H9 (cell line): ENCODE measurements at regions not wholly inside any gene's neighbourhood (a gene's known extent, or its start where the extent isn't known, plus 50 kb on each side); places are given as distances from the start of the nearest gene placed in this dataset.

Experiments used
- DNase-seq: peaks from one replicate; pipeline ENCODE4 v3.0.0-alpha.2; 2017
- H2AFZ ChIP-seq: one replicate; pipeline ENCODE4 v1.6.1; 2013; ENCODE audit warnings: mild to moderate bottlenecking, low read length, control low read depth, moderate library complexity
- H2AK5ac ChIP-seq: 2 replicates; pipeline ENCODE4 v1.6.1; 2013; ENCODE audit warnings: low read length, control low read depth, mixed read lengths; ENCODE audit not compliant: insufficient read length
- H2BK120ac ChIP-seq: one replicate; pipeline ENCODE4 v1.6.1; 2013; ENCODE audit warnings: low read depth, mild to moderate bottlenecking, low read length, control low read depth, inconsistent platforms; ENCODE audit not compliant: poor library complexity, severe bottlenecking
- H2BK12ac ChIP-seq: 2 replicates; pipeline ENCODE4 v1.6.1; 2013; ENCODE audit warnings: low read length, control low read depth, mixed read lengths, low read depth; ENCODE audit not compliant: insufficient read length
- H2BK15ac ChIP-seq: 2 replicates; pipeline ENCODE4 v1.6.1; 2013; ENCODE audit warnings: low read depth, low read length, control low read depth
- H2BK20ac ChIP-seq: one replicate; pipeline ENCODE4 v1.6.1; 2013; ENCODE audit warnings: low read depth, mild to moderate bottlenecking, low read length, control low read depth, inconsistent platforms; ENCODE audit not compliant: poor library complexity, severe bottlenecking
- H2BK5ac ChIP-seq: 2 replicates; pipeline ENCODE4 v1.6.1; 2013; ENCODE audit warnings: low read length, control low read depth, mixed read lengths; ENCODE audit not compliant: insufficient read length
- H3K14ac ChIP-seq: 2 replicates; pipeline ENCODE4 v1.6.1; 2013; ENCODE audit warnings: low read length, control low read depth; ENCODE audit not compliant: insufficient read depth
- H3K18ac ChIP-seq: 2 replicates; pipeline ENCODE4 v1.6.1; 2013; ENCODE audit warnings: low read depth, mild to moderate bottlenecking, mixed read lengths, low read length, control low read depth; ENCODE audit not compliant: insufficient read length
- H3K23ac ChIP-seq: 2 replicates; pipeline ENCODE4 v1.6.1; 2013; ENCODE audit warnings: low read length, control low read depth, mixed read lengths, low read depth; ENCODE audit not compliant: insufficient read length
- H3K23me2 ChIP-seq: 2 replicates; pipeline ENCODE4 v1.6.1; 2013; ENCODE audit warnings: low read depth, mild to moderate bottlenecking, mixed read lengths, low read length, control low read depth; ENCODE audit not compliant: insufficient read length, poor library complexity, severe bottlenecking
- H3K27ac ChIP-seq: 2 replicates; pipeline ENCODE4 v1.5.1; 2013; ENCODE audit warnings: low read length, control low read depth, mixed read lengths, low read depth; ENCODE audit not compliant: insufficient read length
- H3K27me3 ChIP-seq: 2 replicates; pipeline ENCODE4 v1.6.1; 2013; ENCODE audit warnings: low read length, control low read depth, inconsistent platforms; ENCODE audit not compliant: insufficient read depth
- H3K4ac ChIP-seq: 2 replicates; pipeline ENCODE4 v1.6.1; 2013; ENCODE audit warnings: low read depth, mild to moderate bottlenecking, control low read depth, inconsistent platforms, low read length, moderate library complexity
- H3K4me1 ChIP-seq: 2 replicates; pipeline ENCODE4 v1.6.1; 2013; ENCODE audit warnings: low read length, control low read depth, inconsistent platforms; ENCODE audit not compliant: insufficient read depth
- H3K4me2 ChIP-seq: 2 replicates; pipeline ENCODE4 v1.6.1; 2013; ENCODE audit warnings: low read length, control low read depth, mixed read lengths; ENCODE audit not compliant: insufficient read length, insufficient read depth
- H3K56ac ChIP-seq: 2 replicates; pipeline ENCODE4 v1.6.1; 2013; ENCODE audit warnings: low read depth, mild to moderate bottlenecking, mixed read lengths, low read length, control low read depth; ENCODE audit not compliant: insufficient read length
- H3K79me1 ChIP-seq: 2 replicates; pipeline ENCODE4 v1.6.1; 2013; ENCODE audit warnings: low read depth, mild to moderate bottlenecking, moderate library complexity, low read length, control low read depth, inconsistent platforms; ENCODE audit not compliant: insufficient read depth, poor library complexity, severe bottlenecking
- H3K79me2 ChIP-seq: 2 replicates; pipeline ENCODE4 v1.6.1; 2013; ENCODE audit warnings: low read length, control low read depth, inconsistent platforms; ENCODE audit not compliant: insufficient read depth
- H3K9ac ChIP-seq: 2 replicates; pipeline ENCODE4 v1.6.1; 2013; ENCODE audit warnings: low read length, control low read depth, mixed read lengths; ENCODE audit not compliant: insufficient read length; ENCODE audit errors: extremely low read depth
- H3K9me3 ChIP-seq: one replicate; pipeline ENCODE4 v1.6.1; 2013; ENCODE audit warnings: low read depth, low read length, inconsistent platforms; ENCODE audit not compliant: control insufficient read depth
- H3T11ph ChIP-seq: one replicate; pipeline ENCODE4 v1.6.1; 2013; ENCODE audit warnings: mild to moderate bottlenecking, low read length, control low read depth, inconsistent platforms
- H4K20me1 ChIP-seq: one replicate; pipeline ENCODE4 v1.6.1; 2013; ENCODE audit not compliant: control insufficient read depth, insufficient read length, insufficient read depth
- H4K5ac ChIP-seq: 2 replicates; pipeline ENCODE4 v1.6.1; 2013; ENCODE audit warnings: low read depth, mild to moderate bottlenecking, mixed read lengths, low read length, control low read depth; ENCODE audit not compliant: insufficient read length
- H4K8ac ChIP-seq: replicated peaks from 2 replicates; pipeline ENCODE4 v1.6.1; 2013; ENCODE audit warnings: low read length, control low read depth, mixed read lengths, low read depth; ENCODE audit not compliant: insufficient read length
- H4K91ac ChIP-seq: 2 replicates; pipeline ENCODE4 v1.6.1; 2013; ENCODE audit warnings: low read depth, mild to moderate bottlenecking, moderate library complexity, mixed read lengths, low read length, control low read depth; ENCODE audit not compliant: insufficient read length
- H3K27ac Mint-ChIP-seq, 3 experiments: 2 replicates in 2 of 3; 3 replicates in 1 of 3; pipeline ENCODE4 v1.8.0; 2020 to 2021; ENCODE audit warnings: mixed read lengths in 3 of 3, mild to moderate bottlenecking in 1 of 3, moderate library complexity in 1 of 3
- H3K27me3 Mint-ChIP-seq: 2 replicates; pipeline ENCODE4 v1.8.0; 2021; ENCODE audit warnings: low read depth, mild to moderate bottlenecking, moderate library complexity, mixed read lengths
- H3K36me3 Mint-ChIP-seq, 3 experiments: 2 replicates in 2 of 3; 3 replicates in 1 of 3; pipeline ENCODE4 v1.8.0; 2020 to 2021; ENCODE audit warnings: low read depth in 3 of 3, mixed read lengths in 3 of 3; ENCODE audit not compliant: insufficient read depth in 1 of 3
- H3K4me1 Mint-ChIP-seq, 2 experiments: 2 replicates each; pipeline ENCODE4 v1.8.0; 2020; ENCODE audit warnings: mixed read lengths in 2 of 2
- H3K4me3 Mint-ChIP-seq, 2 experiments: 2 replicates in 1 of 2; 3 replicates in 1 of 2; pipeline ENCODE4 v1.8.0; 2020 to 2021; ENCODE audit warnings: mild to moderate bottlenecking in 2 of 2, mixed read lengths in 2 of 2, moderate library complexity in 1 of 2
- H3K9me3 Mint-ChIP-seq, 2 experiments: 2 replicates in 1 of 2; 3 replicates in 1 of 2; pipeline ENCODE4 v1.8.0; 2020; ENCODE audit warnings: mild to moderate bottlenecking in 2 of 2, mixed read lengths in 2 of 2, moderate library complexity in 1 of 2
- WGBS: extraction: QIAGEN DNeasy Blood & Tissue Kit; methylation state at CpG from one replicate; pipeline ENCODE4 v1.1.7; 2013; ENCODE audit warnings: missing lambda C conversion rate, low lambda C conversion rate, mixed read lengths; ENCODE audit not compliant: insufficient read length; ENCODE audit errors: extremely low coverage; 5-methylcytosine and 5-hydroxymethylcytosine counted together
- TF ChIP-seq, protein P1 (sequence below): fragments of 200-600 bp; sonication (generic); conservative IDR thresholded peaks from 3 replicates; pipeline ENCODE4 v1.8.0; 2021; ENCODE audit warnings: antibody characterized with exemption, mild to moderate bottlenecking

GRCh38 chr2:215782965-215783364 is 230.4 kb downstream of the MREG start:
- no peak overlapping the region for H2BK120ac ChIP-seq
- H4K5ac ChIP-seq, result no peak overlapping the region
- no CpG with 5 or more reads among the region's 2 CpGs for WGBS
- H3K9me3 ChIP-seq, result no peaks in the 10 kb centered on the region
- no peaks in the 10 kb centered on the region for H3K27me3 ChIP-seq
- no peak overlapping the region for H2BK15ac ChIP-seq
- Mint-ChIP-seq H3K27me3 (no peaks in the 10 kb centered on the region), H3K9me3 (no peaks in the 10 kb centered on the region), H3K4me1 (peaks cover 5 to 18% of the 10 kb centered on the region in 2 experiments; a peak in 3 of 4 replicates), H3K27ac (no peak overlapping the region), H3K36me3 (no peaks in the 10 kb centered on the region), H3K4me3 (no peak overlapping the region)
- no peak overlapping the region for H4K8ac ChIP-seq
- no peak overlapping the region for H3K27ac ChIP-seq
- no peak overlapping the region for H4K91ac ChIP-seq
- H3K14ac ChIP-seq, result no peak overlapping the region
- no peak overlapping the region for H2BK5ac ChIP-seq
- H3K23ac ChIP-seq, result no peak overlapping the region
- H2AK5ac ChIP-seq, result no peak overlapping the region
- no peak overlapping the region for H3K4ac ChIP-seq
- H3K56ac ChIP-seq, result no peak overlapping the region
- H3K4me2 ChIP-seq, result no peak overlapping the region
- H2AFZ ChIP-seq, result no peak overlapping the region
- TF ChIP-seq, protein P1, sequence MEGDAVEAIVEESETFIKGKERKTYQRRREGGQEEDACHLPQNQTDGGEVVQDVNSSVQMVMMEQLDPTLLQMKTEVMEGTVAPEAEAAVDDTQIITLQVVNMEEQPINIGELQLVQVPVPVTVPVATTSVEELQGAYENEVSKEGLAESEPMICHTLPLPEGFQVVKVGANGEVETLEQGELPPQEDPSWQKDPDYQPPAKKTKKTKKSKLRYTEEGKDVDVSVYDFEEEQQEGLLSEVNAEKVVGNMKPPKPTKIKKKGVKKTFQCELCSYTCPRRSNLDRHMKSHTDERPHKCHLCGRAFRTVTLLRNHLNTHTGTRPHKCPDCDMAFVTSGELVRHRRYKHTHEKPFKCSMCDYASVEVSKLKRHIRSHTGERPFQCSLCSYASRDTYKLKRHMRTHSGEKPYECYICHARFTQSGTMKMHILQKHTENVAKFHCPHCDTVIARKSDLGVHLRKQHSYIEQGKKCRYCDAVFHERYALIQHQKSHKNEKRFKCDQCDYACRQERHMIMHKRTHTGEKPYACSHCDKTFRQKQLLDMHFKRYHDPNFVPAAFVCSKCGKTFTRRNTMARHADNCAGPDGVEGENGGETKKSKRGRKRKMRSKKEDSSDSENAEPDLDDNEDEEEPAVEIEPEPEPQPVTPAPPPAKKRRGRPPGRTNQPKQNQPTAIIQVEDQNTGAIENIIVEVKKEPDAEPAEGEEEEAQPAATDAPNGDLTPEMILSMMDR, result no peak
- no peak overlapping the region for H2BK20ac ChIP-seq
- H3K79me1 ChIP-seq, result no peaks in the 10 kb centered on the region
- no peaks in the 10 kb centered on the region for H4K20me1 ChIP-seq
- no peaks in the 10 kb centered on the region for H3K4me1 ChIP-seq
- H3K18ac ChIP-seq, result no peak overlapping the region
- DNase-seq, result no peak
- H3K9ac ChIP-seq, result no peak overlapping the region
- H2BK12ac ChIP-seq, result no peak overlapping the region
- H3K23me2 ChIP-seq, result no peaks in the 10 kb centered on the region
- no peak overlapping the region for H3T11ph ChIP-seq
- no peaks in the 10 kb centered on the region for H3K79me2 ChIP-seq
